Fibroblast of lung (primary cell): ENCODE measurements at regions not wholly inside any gene's neighbourhood (a gene's known extent, or its start where the extent isn't known, plus 50 kb on each side); places are given as distances from the start of the nearest gene placed in this dataset.

Experiments used
- CTCF ChIP-seq, 2 donors: IDR thresholded peaks in 1 of 2; conservative IDR thresholded peaks in 1 of 2; 1 replicate in 1 of 2; 2 replicates in 1 of 2; pipeline ENCODE4 v1.5.1; 2011 to 2012; ENCODE audit warnings: low read length in 2 of 2, control low read depth in 1 of 2, inconsistent platforms in 1 of 2, low read depth in 1 of 2, mild to moderate bottlenecking in 1 of 2
- EZH2 ChIP-seq: IDR thresholded peaks from 2 replicates; pipeline ENCODE4 v1.5.1; 2012; ENCODE audit warnings: low read length, control low read depth, mild to moderate bottlenecking; ENCODE audit errors: missing control alignments

- TF ChIP-seq CTCF (conservative IDR thresholded peaks at IDR 0.05 in 1 of 2, IDR thresholded peaks at IDR 0.05 in 1 of 2; ENCODE audit: low read depth in 1 of 2, low read length in 2 of 2) (no peak), EZH2 (no peak)
Measured at GRCh38 chr10:71040343-71040742, 152.0 kb upstream of the PCBD1 start.
